Kidney epithelial cell (primary cell): ENCODE measurements at regions not wholly inside any gene's neighbourhood (a gene's known extent, or its start where the extent isn't known, plus 50 kb on each side); places are given as distances from the start of the nearest gene placed in this dataset.

Source experiments
- DNase-seq: peaks from one replicate; pipeline ENCODE4 v3.0.0-alpha.2; 2010; ENCODE audit warnings: low read depth
- H3K27me3 ChIP-seq: 2 replicates; pipeline ENCODE4 v1.6.0; 2011; ENCODE audit warnings: low read length; ENCODE audit not compliant: control insufficient read depth, insufficient read depth
- H3K36me3 ChIP-seq: 2 replicates; pipeline ENCODE4 v1.5.1; 2011; ENCODE audit warnings: low read length; ENCODE audit not compliant: control insufficient read depth, insufficient read depth
- H3K4me3 ChIP-seq: 2 replicates; pipeline ENCODE4 v1.5.1; 2011; ENCODE audit warnings: low read depth, mild to moderate bottlenecking, control low read depth, low read length
- CTCF ChIP-seq: IDR thresholded peaks from 2 replicates; pipeline ENCODE4 v1.5.1; 2011; ENCODE audit warnings: mild to moderate bottlenecking, moderate library complexity, low read length, control low read depth, inconsistent platforms; ENCODE audit not compliant: insufficient read depth, poor library complexity, severe bottlenecking

GRCh38 chr4:79621061-79621460 is 213.0 kb upstream of the GK2 start:
- TF ChIP-seq CTCF = no peak
- no peaks in the 10 kb centered on the region for H3K36me3 ChIP-seq
- DNase-seq = no peak
- no peak overlapping the region for H3K4me3 ChIP-seq
- H3K27me3 ChIP-seq = no peaks in the 10 kb centered on the region

- Histone ChIP-seq H3K27me3 (no peaks in the 10 kb centered on the region), H3K4me3 (no peak overlapping the region), H3K36me3 (no peaks in the 10 kb centered on the region)
- no peak for TF ChIP-seq CTCF
- DNase-seq = no peak
Measured at GRCh38 chr4:79620617-79621016, 212.6 kb upstream of the GK2 start.

GRCh38 chr4:79613269-79613935 is 205.4 kb upstream of the GK2 start:
- Histone ChIP-seq H3K4me3 (no peak overlapping the region), H3K36me3 (no peaks in the 10 kb centered on the region), H3K27me3 (no peaks in the 10 kb centered on the region)
- TF ChIP-seq CTCF = no peak
- no peak for DNase-seq

DNA sequence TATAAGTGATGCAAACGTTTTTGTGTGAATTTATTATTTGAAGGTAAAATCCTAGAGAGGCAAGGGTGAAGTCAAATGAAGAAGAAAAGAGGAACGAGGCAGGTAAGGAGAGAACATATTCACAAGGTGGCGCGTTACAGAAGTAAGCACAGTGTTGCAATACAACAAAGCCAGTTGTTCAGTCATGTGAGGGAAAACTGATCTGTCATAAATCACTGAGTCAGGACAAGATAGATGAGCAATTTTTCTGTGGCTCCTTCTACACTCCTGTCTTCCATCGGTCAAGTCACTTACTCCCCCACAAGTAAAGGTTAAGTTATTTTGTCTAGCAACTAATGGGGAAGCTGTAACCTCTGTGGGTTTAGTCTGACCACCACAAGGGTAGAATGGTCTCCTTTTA is 203.0 kb upstream of the GK2 start:
- H3K4me3 ChIP-seq = no peak overlapping the region
- no peaks in the 10 kb centered on the region for H3K36me3 ChIP-seq
- no peak for DNase-seq
- TF ChIP-seq CTCF = no peak
- H3K27me3 ChIP-seq = no peaks in the 10 kb centered on the region

- Histone ChIP-seq H3K36me3 (no peaks in the 10 kb centered on the region), H3K27me3 (no peaks in the 10 kb centered on the region), H3K4me3 (no peak overlapping the region)
- DNase-seq = no peak
- TF ChIP-seq CTCF = no peak
Measured at GRCh38 chr4:79609817-79610216, 201.8 kb upstream of the GK2 start.

GRCh38 chr4:79607979-79608378 is 200.0 kb upstream of the GK2 start:
- no peak overlapping the region for H3K4me3 ChIP-seq
- no peak for TF ChIP-seq CTCF
- no peak for DNase-seq
- no peaks in the 10 kb centered on the region for H3K36me3 ChIP-seq
- H3K27me3 ChIP-seq = no peaks in the 10 kb centered on the region
